ENCODE measurements at regions not wholly inside any gene's neighbourhood (a gene's known extent, or its start where the extent isn't known, plus 50 kb on each side); places are given as distances from the start of the nearest gene placed in this dataset.

DNA sequence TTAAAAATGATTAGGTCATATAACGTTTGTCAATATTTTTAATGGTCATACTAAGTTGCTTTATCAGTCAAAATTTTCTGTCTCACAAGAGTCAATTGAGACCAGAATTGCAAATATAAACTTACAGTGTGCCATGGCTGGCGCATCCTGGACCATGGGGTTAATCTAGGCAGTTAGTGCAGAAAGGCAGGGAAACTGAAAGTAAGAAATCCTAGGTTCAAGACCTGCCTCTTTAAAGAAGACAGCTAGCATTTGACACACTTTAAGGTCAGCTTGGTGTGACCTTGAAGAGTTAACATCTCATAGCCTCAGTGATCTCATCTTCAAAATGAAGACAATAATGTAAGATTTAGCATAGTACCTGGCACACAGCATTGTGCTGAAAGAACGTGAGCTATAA lies 210.0 kb upstream of the DAB1 start:
- TF ChIP-seq CTCF (IDR thresholded peaks at IDR 0.05 in 2 of 3, conservative IDR thresholded peaks at IDR 0.05 in 1 of 3; ENCODE audit: control insufficient read depth in 2 of 3, extremely low read depth in 1 of 3, insufficient read depth in 1 of 3, low read depth in 3 of 3, low read length in 3 of 3) (no peak), ZNF274 (IDR thresholded peaks at IDR 0.05; ENCODE audit: insufficient read depth, insufficient read length) (no peak), RB1 (IDR thresholded peaks at IDR 0.05; ENCODE audit: borderline replicate concordance) (no peak), EZH2 (IDR thresholded peaks at IDR 0.05; ENCODE audit: borderline replicate concordance, control insufficient read depth, low read depth, low read length) (no peak), SPI1 (IDR thresholded peaks at IDR 0.05; ENCODE audit: borderline replicate concordance, insufficient read depth, low read depth, low read length) (no peak), IRF3 (IDR thresholded peaks at IDR 0.05) (no peak), USF1 (IDR thresholded peaks at IDR 0.05; ENCODE audit: borderline replicate concordance, extremely low read length, insufficient read depth, low read depth, low read length) (no peak)
- TF ChIP-seq, protein P1, sequence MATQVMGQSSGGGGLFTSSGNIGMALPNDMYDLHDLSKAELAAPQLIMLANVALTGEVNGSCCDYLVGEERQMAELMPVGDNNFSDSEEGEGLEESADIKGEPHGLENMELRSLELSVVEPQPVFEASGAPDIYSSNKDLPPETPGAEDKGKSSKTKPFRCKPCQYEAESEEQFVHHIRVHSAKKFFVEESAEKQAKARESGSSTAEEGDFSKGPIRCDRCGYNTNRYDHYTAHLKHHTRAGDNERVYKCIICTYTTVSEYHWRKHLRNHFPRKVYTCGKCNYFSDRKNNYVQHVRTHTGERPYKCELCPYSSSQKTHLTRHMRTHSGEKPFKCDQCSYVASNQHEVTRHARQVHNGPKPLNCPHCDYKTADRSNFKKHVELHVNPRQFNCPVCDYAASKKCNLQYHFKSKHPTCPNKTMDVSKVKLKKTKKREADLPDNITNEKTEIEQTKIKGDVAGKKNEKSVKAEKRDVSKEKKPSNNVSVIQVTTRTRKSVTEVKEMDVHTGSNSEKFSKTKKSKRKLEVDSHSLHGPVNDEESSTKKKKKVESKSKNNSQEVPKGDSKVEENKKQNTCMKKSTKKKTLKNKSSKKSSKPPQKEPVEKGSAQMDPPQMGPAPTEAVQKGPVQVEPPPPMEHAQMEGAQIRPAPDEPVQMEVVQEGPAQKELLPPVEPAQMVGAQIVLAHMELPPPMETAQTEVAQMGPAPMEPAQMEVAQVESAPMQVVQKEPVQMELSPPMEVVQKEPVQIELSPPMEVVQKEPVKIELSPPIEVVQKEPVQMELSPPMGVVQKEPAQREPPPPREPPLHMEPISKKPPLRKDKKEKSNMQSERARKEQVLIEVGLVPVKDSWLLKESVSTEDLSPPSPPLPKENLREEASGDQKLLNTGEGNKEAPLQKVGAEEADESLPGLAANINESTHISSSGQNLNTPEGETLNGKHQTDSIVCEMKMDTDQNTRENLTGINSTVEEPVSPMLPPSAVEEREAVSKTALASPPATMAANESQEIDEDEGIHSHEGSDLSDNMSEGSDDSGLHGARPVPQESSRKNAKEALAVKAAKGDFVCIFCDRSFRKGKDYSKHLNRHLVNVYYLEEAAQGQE (IDR thresholded peaks at IDR 0.05; ENCODE audit: low read depth, low read length): no peak

Data from GM12878 (cell line).